Right cardiac atrium (tissue), 5 donors: ENCODE measurements at regions not wholly inside any gene's neighbourhood (a gene's known extent, or its start where the extent isn't known, plus 50 kb on each side); places are given as distances from the start of the nearest gene placed in this dataset.
"Not testable (repeated sequence)": the region's sequence is repeated elsewhere in the genome, so short reads cannot be mapped to it uniquely, and the experiment has no call there.

Source experiments
- ATAC-seq, 2 donors: fragments of 200-7000 bp; cut with Tn5 transposase; one replicate each; pipeline versions ENCODE4 v1.8.0 to v1.9.1; 2020; ENCODE audit warnings: moderate library complexity in 2 of 2, mild to moderate bottlenecking in 1 of 2
- DNase-seq, 3 donors: peaks; one replicate each; pipeline ENCODE4 v3.0.0-alpha.2; 2020
- H3K27ac ChIP-seq: one replicate; pipeline ENCODE4 v1.5.1; 2013; ENCODE audit warnings: mild to moderate bottlenecking, low read length, control low read depth, moderate library complexity
- H3K27me3 ChIP-seq: one replicate; pipeline ENCODE4 v1.6.1; 2013; ENCODE audit not compliant: control insufficient read depth, insufficient read depth
- H3K4me1 ChIP-seq: one replicate; pipeline ENCODE4 v1.6.1; 2013; ENCODE audit warnings: low read length; ENCODE audit not compliant: control insufficient read depth, insufficient read depth
- H3K4me3 ChIP-seq: one replicate; pipeline ENCODE4 v1.5.1; 2013; ENCODE audit warnings: low read length, control low read depth
- H3K9me3 ChIP-seq: one replicate; pipeline ENCODE4 v1.6.1; 2013; ENCODE audit warnings: low read length; ENCODE audit not compliant: control insufficient read depth
- WGBS: extraction: QIAGEN DNeasy Blood & Tissue Kit; methylation state at CpG from one replicate; pipeline ENCODE4 v1.1.7; 2013; 5-methylcytosine and 5-hydroxymethylcytosine counted together
- intact Hi-C, 4 donors: fragments of 100-400 bp; cut with DNase I; formaldehyde crosslinking; loops; one replicate each; pipeline versions ENCODE4 v1.11.0 to v1.14.0; 2022 to 2023
- donor health status: healthy with polysubstance abuse.
- donor health status: DM: no; HTN: yes; CAD: no.
- donor health status: DM: no; HTN: no; CAD: no.
- donor health status: DM: no; HTN: yes; CAD: no; lungs with severe emphysema.
- donor health status: DM: yes; HTN: yes; CAD: no.

- H3K4me3 ChIP-seq, result no peak overlapping the region
- H3K4me1 ChIP-seq, result peaks cover 3% of the 10 kb centered on the region
- H3K27me3 ChIP-seq, result no peaks in the 10 kb centered on the region
- WGBS, result 34% methylated on average over 1 of the region's 1 CpG
- no peaks in the 10 kb centered on the region for H3K9me3 ChIP-seq
- H3K27ac ChIP-seq, result no peak overlapping the region
- no peak for DNase-seq
- intact Hi-C loops, result no loop called here
- ATAC-seq, result peak; percentile 73 to 83
Measured at GRCh38 chr2:203605302-203605701, 70.2 kb upstream of the RAPH1 start.

- WGBS, result 93% methylated on average over 3 of the region's 3 CpGs
- no peaks in the 10 kb centered on the region for H3K9me3 ChIP-seq
- H3K27ac ChIP-seq, result no peak overlapping the region
- intact Hi-C loops, result no loop called here
- peaks cover 3% of the 10 kb centered on the region for H3K4me1 ChIP-seq
- H3K27me3 ChIP-seq, result no peaks in the 10 kb centered on the region
- H3K4me3 ChIP-seq, result no peak overlapping the region
- ATAC-seq, result no peak
- no peak for DNase-seq
Measured at GRCh38 chr2:203606051-203606450, 71.0 kb upstream of the RAPH1 start.

GRCh38 chr2:203610558-203610957 is 75.5 kb upstream of the RAPH1 start:
- no peaks in the 10 kb centered on the region for H3K9me3 ChIP-seq
- H3K27ac ChIP-seq, result no peak overlapping the region
- no peaks in the 10 kb centered on the region for H3K4me1 ChIP-seq
- DNase-seq (no peak), ATAC-seq (no peak)
- intact Hi-C loops, result no loop called here
- no peak overlapping the region for H3K4me3 ChIP-seq
- H3K27me3 ChIP-seq, result no peaks in the 10 kb centered on the region
- WGBS, result 96% methylated on average over 8 of the region's 8 CpGs

- intact Hi-C loops, result no loop called here
- WGBS, result 78% methylated on average over 4 of the region's 4 CpGs
- Histone ChIP-seq H3K4me1 (no peaks in the 10 kb centered on the region), H3K9me3 (no peaks in the 10 kb centered on the region), H3K27me3 (no peaks in the 10 kb centered on the region), H3K27ac (no peak overlapping the region), H3K4me3 (no peak overlapping the region)
- ATAC-seq (no peak), DNase-seq (no peak)
Measured at GRCh38 chr2:203612246-203612645, 77.1 kb upstream of the RAPH1 start.

GRCh38 chr2:203619267-203619878 is 84.3 kb upstream of the RAPH1 start:
- DNase-seq (no peak), ATAC-seq (no peak)
- no peak overlapping the region for H3K27ac ChIP-seq
- intact Hi-C loops, result no loop called here
- WGBS, result 61% methylated on average over 6 of the region's 6 CpGs
- no peaks in the 10 kb centered on the region for H3K9me3 ChIP-seq
- no peaks in the 10 kb centered on the region for H3K27me3 ChIP-seq
- no peaks in the 10 kb centered on the region for H3K4me1 ChIP-seq
- no peak overlapping the region for H3K4me3 ChIP-seq

- no peaks in the 10 kb centered on the region for H3K9me3 ChIP-seq
- H3K4me3 ChIP-seq, result no peak overlapping the region
- 70% methylated on average over 5 of the region's 5 CpGs for WGBS
- ATAC-seq, result no peak
- no peaks in the 10 kb centered on the region for H3K27me3 ChIP-seq
- H3K27ac ChIP-seq, result no peak overlapping the region
- no peak for DNase-seq
- H3K4me1 ChIP-seq, result no peaks in the 10 kb centered on the region
- intact Hi-C loops, result no loop called here
Measured at GRCh38 chr2:203621981-203622515, 84.4 kb upstream of the CD28 start.

GRCh38 chr2:203623096-203623495 is 83.3 kb upstream of the CD28 start:
- Histone ChIP-seq H3K4me3 (no peak overlapping the region), H3K27ac (no peak overlapping the region), H3K4me1 (no peaks in the 10 kb centered on the region), H3K9me3 (no peaks in the 10 kb centered on the region), H3K27me3 (no peaks in the 10 kb centered on the region)
- WGBS, result 92% methylated on average over 3 of the region's 3 CpGs
- intact Hi-C loops, result no loop called here
- ATAC-seq (peak in 1 of 2 donors; percentile 68), DNase-seq (no peak)

GRCh38 chr2:203623661-203624060 is 82.8 kb upstream of the CD28 start:
- WGBS, result 60% methylated on average over 6 of the region's 6 CpGs
- no peaks in the 10 kb centered on the region for H3K9me3 ChIP-seq
- no peak overlapping the region for H3K27ac ChIP-seq
- intact Hi-C loops, result no loop called here
- no peak overlapping the region for H3K4me3 ChIP-seq
- DNase-seq, result no peak
- no peaks in the 10 kb centered on the region for H3K4me1 ChIP-seq
- ATAC-seq, result no peak
- no peaks in the 10 kb centered on the region for H3K27me3 ChIP-seq

GRCh38 chr2:203625701-203626100 is 80.7 kb upstream of the CD28 start:
- H3K27ac ChIP-seq, result no peak overlapping the region
- intact Hi-C loops, result no loop called here
- peaks cover 1% of the 10 kb centered on the region for H3K4me1 ChIP-seq
- H3K9me3 ChIP-seq, result no peaks in the 10 kb centered on the region
- DNase-seq (no peak), ATAC-seq (no peak)
- H3K27me3 ChIP-seq, result no peaks in the 10 kb centered on the region
- no peak overlapping the region for H3K4me3 ChIP-seq
- 76% methylated on average over 1 of the region's 1 CpG for WGBS

GRCh38 chr2:203626247-203626646 is 80.2 kb upstream of the CD28 start:
- H3K4me1 ChIP-seq, H3K4me3 ChIP-seq, DNase-seq, intact Hi-C loops, H3K27me3 ChIP-seq, H3K9me3 ChIP-seq, ATAC-seq: not testable (repeated sequence)
- H3K27ac ChIP-seq, result peak overlapping the region; percentile 19
- WGBS, result 88% methylated on average over 4 of the region's 4 CpGs

- Histone ChIP-seq H3K27me3 (no peaks in the 10 kb centered on the region), H3K9me3 (no peaks in the 10 kb centered on the region), H3K4me3 (no peak overlapping the region), H3K27ac (peak overlapping the region; percentile 30), H3K4me1 (peaks cover 1% of the 10 kb centered on the region)
- 45% methylated on average over 2 of the region's 2 CpGs for WGBS
- ATAC-seq (peak; percentile 78 to 80), DNase-seq (no peak)
- intact Hi-C loops, result no loop called here
Measured at GRCh38 chr2:203626952-203627681, 79.3 kb upstream of the CD28 start.
